Amniotic epithelial cell (primary cell): ENCODE measurements at regions not wholly inside any gene's neighbourhood (a gene's known extent, or its start where the extent isn't known, plus 50 kb on each side); places are given as distances from the start of the nearest gene placed in this dataset.
"Not testable (repeated sequence)": the region's sequence is repeated elsewhere in the genome, so short reads cannot be mapped to it uniquely, and the experiment has no call there.

Source experiments
- DNase-seq: peaks from one replicate; pipeline ENCODE4 v3.0.0-alpha.2; 2010; ENCODE audit warnings: low read depth

DNA sequence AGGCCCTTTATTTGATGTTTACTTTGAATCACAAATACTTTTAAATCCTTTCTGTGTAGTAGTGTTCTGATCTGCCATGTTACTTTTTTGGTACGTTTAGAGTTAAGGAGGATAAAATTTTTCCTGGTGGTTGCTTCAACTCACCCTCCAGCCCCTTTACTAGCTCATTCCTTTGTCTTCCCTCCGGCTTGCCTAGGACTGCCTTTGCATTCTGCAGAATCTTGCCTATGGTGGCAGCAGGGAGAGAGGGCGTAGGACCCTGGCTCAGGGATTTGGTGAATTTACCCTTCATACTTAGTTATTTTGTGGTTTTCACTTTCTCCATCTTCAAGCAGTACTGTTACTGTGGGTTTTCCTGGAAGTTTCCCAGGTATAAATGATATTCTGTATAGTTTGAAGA is 833.5 kb downstream of the XPNPEP1 start:
- no peak for DNase-seq

DNA sequence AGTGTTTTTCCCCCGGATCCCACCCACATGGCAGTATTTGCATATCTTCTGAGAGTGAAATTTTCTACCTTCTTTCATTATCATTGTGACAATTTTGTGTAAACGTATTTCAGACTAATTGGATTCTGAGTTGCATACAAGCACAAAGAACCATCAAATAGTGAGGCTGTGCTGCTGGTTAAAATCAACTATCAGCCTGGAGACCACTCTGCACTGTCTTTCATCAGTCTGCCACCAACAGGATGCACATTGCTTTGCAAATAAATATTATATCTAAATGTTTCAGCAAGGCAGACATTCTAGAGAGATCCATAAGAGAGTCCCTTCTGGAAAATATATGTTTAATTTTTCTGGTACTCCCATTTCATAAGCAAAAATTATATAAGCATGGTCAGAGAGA is 851.8 kb downstream of the XPNPEP1 start:
- DNase-seq, result no peak

GRCh38 chr10:109070492-109070891 is 852.8 kb downstream of the XPNPEP1 start:
- no peak for DNase-seq

- DNase-seq, result no peak
Observed at GRCh38 chr10:109067031-109067430, 856.3 kb downstream of the XPNPEP1 start.

DNA sequence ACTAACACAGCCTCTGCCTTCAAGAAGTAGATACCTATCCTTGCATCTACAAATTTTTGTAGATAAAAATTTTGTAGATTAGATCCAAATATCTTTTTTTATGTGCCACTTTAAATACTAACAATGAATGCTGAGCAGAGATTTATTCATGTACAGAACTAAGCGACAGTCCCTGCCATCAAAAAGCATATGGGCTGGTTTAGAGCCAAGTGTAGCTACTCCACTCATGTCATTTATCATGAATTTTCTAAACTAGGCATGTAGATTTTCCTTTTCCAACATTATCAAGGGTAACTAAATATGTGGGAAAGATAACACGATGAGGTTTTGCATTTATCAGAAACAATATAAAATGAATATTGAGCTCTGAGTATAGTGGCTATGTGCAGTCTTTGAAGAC is 857.5 kb downstream of the XPNPEP1 start:
- no peak for DNase-seq

- DNase-seq, result peak; percentile 92
Observed at GRCh38 chr10:109062371-109062770, 860.9 kb downstream of the XPNPEP1 start.

DNA sequence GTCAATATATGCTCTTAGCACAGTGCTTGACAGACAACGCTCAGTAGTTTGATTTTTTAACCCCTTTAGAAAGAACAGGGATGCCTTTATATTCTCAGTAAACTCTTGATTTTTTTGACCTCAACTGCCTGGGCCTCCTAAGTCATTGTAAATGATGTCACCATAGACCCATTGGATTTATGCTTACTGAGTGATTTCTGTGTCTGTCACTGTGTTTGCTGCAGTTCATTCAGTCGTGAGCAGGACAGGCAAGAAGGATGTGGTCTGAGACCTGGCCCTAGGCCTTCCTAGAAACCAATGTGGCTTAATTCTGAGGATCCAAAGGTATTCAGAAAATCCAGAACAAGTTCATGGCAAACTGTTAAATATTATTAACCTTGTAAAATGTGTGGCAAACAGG is 868.1 kb downstream of the XPNPEP1 start:
- DNase-seq, result no peak

GRCh38 chr10:109047856-109048255 is 875.5 kb downstream of the XPNPEP1 start:
- no peak for DNase-seq

- not testable (repeated sequence) for DNase-seq
Observed at GRCh38 chr10:109046427-109046826, 876.9 kb downstream of the XPNPEP1 start.

GRCh38 chr10:109040622-109041021 is 882.7 kb downstream of the XPNPEP1 start:
- no peak for DNase-seq

DNA sequence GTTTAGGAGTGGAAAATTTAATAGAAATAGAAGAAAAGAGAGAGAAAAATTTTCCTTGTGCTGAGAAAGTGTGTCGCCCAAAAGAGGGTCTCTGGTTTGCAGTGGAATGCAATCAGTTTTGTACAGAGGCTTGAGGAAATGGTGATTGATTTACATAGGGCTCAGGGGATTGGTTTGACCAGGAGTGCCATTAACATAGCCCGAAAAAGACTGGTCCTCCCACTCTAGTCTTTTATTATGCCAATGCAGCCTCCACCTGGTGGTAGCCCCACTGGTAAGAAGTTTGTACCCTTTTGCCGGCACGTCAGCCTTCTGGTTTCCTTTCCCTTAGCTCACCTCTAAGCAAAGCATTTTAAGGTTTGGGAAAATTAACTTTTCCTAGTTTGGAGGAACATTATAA is 885.3 kb downstream of the XPNPEP1 start:
- DNase-seq, result no peak

- no peak for DNase-seq
Observed at GRCh38 chr10:109030581-109031210, 892.6 kb downstream of the XPNPEP1 start.

GRCh38 chr10:109029870-109030269 is 893.4 kb downstream of the XPNPEP1 start:
- peak; percentile 6 for DNase-seq

- DNase-seq, result no peak
Observed at GRCh38 chr10:109027534-109028185, 895.7 kb downstream of the XPNPEP1 start.

DNA sequence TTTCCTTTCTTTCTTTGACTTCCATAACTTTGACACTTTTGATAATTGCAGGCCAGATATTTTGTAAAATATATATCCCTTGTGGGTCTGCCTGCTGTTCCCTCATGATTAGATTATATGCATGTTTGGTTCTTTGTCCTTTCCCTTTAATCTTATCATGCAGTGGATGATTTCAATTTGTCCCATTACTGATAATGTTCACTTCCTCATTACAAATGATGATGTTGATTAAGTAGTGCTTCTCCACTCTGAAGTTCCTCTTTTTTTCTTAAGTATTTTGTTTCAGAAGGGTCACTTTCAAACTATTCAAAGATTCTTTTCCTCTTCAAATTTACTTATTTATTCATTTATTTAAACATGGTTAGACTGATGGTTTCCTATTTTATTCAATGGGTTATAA is 898.1 kb downstream of the XPNPEP1 start:
- DNase-seq, result no peak

- DNase-seq, result peak; percentile 5
Observed at GRCh38 chr10:109022417-109023049, 900.8 kb downstream of the XPNPEP1 start.

DNA sequence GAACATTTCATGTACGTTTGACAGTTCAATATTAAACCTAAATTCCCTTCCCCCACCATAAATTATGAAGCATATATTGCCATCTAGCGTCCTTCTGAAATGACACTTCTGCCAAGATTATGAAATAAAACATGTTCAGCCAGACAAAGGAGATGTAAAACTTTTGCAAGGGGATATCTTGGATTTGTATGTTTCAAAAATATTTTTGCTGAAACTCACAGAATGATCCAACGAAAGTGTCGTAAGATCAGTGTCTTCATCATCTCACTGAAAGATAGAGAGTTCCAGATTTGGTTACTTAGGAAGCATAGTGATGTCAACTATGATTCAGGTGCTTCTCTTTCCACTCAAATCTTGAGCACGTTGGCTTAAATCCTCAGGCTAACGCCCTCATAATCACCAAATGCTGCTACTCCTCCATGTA is 904.3 kb downstream of the XPNPEP1 start:
- peak; percentile 84 for DNase-seq

DNA sequence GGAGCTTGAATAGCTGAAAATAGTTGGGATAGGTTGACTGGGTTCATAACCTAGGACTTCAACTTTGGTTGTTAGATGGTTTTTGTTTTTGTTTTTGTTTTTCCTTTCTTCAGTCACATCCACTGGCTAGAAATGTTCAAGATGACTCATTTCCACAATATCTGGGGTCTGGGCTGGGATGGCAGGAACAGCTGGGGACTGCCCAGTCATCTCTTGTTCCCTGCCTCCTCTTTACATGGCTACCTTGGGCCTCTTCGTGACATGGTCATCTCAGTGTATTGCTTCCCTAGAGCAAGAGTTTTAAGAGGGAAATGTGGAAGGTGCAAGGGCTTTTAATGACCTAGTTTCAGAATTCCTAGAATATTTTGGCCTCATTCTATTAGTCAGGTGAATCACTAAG is 915.8 kb downstream of the XPNPEP1 start:
- no peak for DNase-seq

DNA sequence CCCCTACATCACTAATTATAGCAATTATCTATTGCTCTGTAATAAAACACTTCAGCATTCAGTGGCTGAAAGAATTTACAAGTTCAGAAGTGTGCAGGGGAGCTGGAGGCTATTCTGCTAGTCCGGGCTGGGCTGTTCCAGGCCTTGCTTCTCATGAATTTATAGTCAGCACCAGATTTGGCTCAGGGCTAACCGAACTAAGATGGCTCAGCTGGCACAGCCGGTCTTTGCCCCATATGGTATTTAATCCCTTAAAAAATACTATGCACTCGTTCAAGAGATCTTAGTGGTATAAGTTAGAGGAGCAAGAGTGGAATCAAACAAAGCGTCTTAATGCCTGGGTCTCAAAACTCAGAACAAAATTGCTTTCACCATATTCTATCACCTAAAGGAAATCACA is 932.9 kb downstream of the XPNPEP1 start:
- DNase-seq, result no peak

- DNase-seq, result no peak
Observed at GRCh38 chr10:108989976-108990375, 933.3 kb downstream of the XPNPEP1 start.

DNA sequence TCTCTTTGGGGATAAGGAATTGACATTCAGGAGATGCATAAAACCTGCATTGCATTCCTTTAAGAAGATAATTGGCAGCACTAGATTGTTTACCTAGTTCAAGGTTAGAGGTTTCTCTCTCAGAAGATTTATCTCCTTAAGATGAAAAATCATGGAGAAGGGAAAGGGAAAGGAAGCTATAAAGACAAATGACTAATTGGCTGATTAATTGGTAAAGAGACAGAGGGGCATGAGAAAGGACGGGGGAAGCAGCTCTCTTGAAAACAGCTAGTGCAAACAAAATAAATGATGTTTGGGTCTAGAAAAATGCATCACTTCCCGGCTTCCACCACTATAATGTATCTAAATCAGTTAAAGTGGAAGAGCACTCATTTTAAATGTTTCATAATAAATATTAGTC is 941.2 kb downstream of the XPNPEP1 start:
- DNase-seq, result peak; percentile 65

- no peak for DNase-seq
Observed at GRCh38 chr10:108980869-108981268, 942.4 kb downstream of the XPNPEP1 start.

DNA sequence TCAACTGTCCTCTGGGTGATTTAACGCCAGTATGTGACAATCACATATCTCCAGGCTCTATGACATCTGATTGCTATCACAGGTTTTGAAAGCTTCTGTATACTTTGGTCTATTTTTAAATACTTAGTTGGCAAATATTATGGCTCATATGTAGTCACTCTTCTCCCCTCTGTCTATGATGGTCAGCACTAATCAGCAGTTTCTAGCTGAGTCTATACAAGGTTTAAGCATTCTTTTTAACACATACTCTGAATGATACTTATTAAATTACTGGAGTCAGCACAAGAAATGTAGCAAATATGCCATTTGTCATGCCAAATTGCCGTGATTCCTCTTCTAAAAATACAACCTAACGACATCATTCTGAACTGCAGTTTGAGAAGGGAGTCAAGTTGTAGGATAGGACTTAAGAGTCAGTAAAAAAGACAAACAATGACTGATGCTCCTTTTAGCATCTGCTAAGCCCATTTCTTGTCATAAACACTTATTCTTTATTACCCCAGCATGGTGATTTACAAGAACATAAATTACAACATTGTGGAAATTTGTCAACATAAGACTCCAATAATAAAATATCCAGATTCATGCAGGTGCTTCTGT is 947.8 kb downstream of the XPNPEP1 start:
- no peak for DNase-seq
